ACHN (cell line): ENCODE measurements at regions not wholly inside any gene's neighbourhood (a gene's known extent, or its start where the extent isn't known, plus 50 kb on each side); places are given as distances from the start of the nearest gene placed in this dataset.

Source experiments
- DNase-seq: peaks from one replicate; pipeline ENCODE4 v3.0.0-alpha.2; 2015
- in situ Hi-C: cut with HindIII; loops from 2 replicates; pipeline ENCODE4 v1.10.0; 2017; ENCODE audit warnings: low sequenced_read_pairs, low pct_ligation_motif_present, low pct_unique_long_range_greater_than_20kb

GRCh38 chr4:62161446-62161845 is 961.3 kb downstream of the ADGRL3 start:
- DNase-seq: no peak
- in situ Hi-C loops: no loop called here

GRCh38 chr4:62159876-62160275 is 959.8 kb downstream of the ADGRL3 start:
- DNase-seq: no peak
- in situ Hi-C loops: no loop called here

- DNase-seq: no peak
- in situ Hi-C loops: no loop called here
Measured at GRCh38 chr4:62159306-62159705, 959.2 kb downstream of the ADGRL3 start.

GRCh38 chr4:62156205-62156604 is 956.1 kb downstream of the ADGRL3 start:
- no peak for DNase-seq
- in situ Hi-C loops: no loop called here

- no peak for DNase-seq
- in situ Hi-C loops: no loop called here
Measured at GRCh38 chr4:62145276-62145675, 945.1 kb downstream of the ADGRL3 start.

GRCh38 chr4:62144431-62144830 is 944.3 kb downstream of the ADGRL3 start:
- in situ Hi-C loops: no loop called here

GRCh38 chr4:62135565-62136156 is 935.5 kb downstream of the ADGRL3 start:
- DNase-seq: no peak
- in situ Hi-C loops: no loop called here

More at GRCh38 chr4:62144431-62144830, 944.3 kb downstream of the ADGRL3 start:
- DNase-seq: no peak

GRCh38 chr4:62133977-62134376 is 933.9 kb downstream of the ADGRL3 start:
- DNase-seq: no peak
- in situ Hi-C loops: no loop called here

- DNase-seq: no peak
- in situ Hi-C loops: no loop called here
Measured at GRCh38 chr4:62133101-62133897, 933.2 kb downstream of the ADGRL3 start.

GRCh38 chr4:62131049-62131448 is 930.9 kb downstream of the ADGRL3 start:
- no peak for DNase-seq
- in situ Hi-C loops: no loop called here

GRCh38 chr4:62130637-62131036 is 930.5 kb downstream of the ADGRL3 start:
- no peak for DNase-seq
- in situ Hi-C loops: no loop called here

- in situ Hi-C loops: no loop called here
Measured at GRCh38 chr4:62130230-62130629, 930.1 kb downstream of the ADGRL3 start.

More at GRCh38 chr4:62130230-62130629, 930.1 kb downstream of the ADGRL3 start:
- no peak for DNase-seq
